ENCODE measurements at regions not wholly inside any gene's neighbourhood (a gene's known extent, or its start where the extent isn't known, plus 50 kb on each side); places are given as distances from the start of the nearest gene placed in this dataset.

DNA sequence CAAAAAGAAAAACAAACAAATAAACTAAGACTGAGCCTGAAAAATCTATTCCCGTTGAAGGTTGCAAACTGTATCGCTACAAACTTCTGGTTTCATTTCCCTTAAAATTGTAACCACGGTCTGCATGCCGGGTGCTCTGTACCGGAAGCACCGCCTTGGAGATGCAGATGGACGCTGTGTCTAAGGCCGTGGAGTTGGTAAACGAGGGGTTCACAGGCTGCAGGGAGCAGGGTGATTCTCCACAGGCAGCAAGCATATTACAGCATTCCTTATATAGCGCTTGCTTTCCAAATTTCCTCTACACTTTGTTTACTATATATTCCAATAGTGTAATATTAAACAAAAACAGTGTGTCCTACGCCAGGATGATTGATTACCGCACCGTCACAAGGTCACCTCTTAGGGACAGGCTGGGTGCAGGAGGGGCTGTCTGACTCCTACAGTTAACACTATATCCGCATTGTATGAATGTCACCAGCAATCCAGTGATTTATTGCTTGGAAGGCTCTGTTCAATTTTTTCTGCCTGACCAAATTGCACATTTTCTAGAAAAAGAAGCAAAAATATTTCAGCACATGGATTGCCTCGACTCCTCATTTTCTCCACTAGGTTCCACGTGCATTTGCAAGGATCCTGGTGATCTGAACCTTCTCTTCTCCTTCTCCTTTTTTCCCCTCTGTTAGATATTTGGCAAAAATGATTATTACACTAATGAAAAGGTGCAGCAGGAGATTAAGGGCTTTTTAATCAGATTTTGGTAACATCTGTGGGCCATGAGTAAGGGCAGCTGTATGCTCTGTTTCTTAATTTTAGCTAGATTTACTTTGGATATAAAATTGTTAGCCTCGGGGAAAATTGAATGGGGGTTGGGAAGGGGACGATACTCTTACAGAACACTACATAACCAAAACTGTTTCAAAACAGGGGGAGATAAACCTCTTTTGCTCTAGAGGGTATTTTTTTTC lies 325.8 kb upstream of the MGMT start:
- no peak for DNase-seq

DNA sequence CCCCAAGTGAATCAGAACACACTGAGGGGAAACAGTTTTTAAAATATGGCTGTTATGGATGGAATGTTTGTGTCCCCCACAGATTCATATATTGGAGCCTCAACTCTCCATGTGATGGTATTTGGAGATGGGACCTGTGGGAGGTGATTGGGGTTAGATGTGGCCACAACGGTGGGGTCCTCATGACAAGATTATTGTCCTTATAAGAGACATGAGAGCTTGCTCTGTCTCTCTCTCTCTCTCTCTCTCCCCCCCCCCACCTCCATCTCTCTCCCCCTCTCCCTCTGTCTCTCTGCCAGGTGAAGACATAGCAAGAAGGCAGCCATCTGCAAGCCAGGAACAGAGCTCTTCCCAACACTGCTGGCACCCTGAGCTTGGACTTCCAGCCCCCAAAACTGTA lies 315.8 kb upstream of the MGMT start:
- DNase-seq, result no peak

DNA sequence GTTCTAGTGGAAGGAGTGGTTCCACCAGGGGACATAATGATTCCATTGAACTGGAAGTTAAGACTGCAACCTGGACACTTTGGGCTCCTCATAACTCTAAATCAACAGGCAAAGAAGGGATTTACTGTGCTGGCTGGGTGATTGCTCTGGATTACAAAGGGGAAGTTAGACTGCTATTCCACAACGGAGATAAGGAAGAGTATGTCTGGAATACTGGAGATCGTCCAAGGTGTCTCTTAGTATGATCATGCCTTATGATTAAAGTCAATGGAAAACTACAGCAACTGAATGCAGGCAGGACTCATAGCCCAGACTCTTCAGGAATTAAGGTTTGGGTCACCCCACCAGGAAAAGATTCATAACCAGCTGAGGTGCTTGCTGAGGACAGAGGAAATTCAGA lies 310.6 kb upstream of the MGMT start:
- no peak for DNase-seq

DNA sequence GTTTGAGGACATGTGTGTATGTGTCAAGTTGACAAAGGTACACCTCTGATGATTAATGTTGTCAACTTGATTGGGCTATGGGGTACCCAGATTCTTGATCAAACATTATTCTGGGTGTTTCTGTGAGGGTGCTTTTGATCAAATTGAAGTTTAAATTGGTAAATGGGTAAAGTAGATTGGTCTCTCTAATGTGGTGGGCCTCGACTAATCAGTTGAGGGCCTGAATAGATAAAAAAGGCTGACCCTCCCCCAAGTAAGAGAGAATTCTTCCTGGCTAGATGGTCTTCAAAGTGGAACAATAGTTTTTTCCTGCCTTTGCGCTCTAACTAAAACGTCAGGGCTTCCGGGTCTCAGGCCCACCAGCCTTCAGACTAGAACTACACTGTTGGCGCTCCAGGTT lies 309.9 kb upstream of the MGMT start:
- DNase-seq, result no peak

DNA sequence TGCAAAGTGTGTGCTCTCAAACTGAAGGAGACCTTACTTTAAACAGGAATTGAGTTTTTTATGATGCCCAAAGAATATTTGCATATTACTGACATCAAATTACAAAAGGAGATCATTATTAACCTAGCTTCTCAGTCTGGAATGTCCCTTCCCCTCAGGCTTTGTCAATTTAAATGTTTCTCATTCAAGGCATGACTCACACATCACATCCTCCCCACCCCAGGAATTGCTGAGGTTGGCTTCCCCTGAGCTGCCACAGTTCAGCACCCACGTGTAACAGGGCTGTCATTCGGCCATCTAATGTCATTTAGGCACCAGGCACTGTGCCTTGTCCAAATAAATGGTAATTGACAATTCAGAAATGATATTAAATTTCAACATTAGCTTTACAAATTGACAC lies 305.9 kb upstream of the MGMT start:
- DNase-seq, result no peak

GRCh38 chr10:129163531-129163930 lies 303.5 kb upstream of the MGMT start:
- DNase-seq, result no peak

DNA sequence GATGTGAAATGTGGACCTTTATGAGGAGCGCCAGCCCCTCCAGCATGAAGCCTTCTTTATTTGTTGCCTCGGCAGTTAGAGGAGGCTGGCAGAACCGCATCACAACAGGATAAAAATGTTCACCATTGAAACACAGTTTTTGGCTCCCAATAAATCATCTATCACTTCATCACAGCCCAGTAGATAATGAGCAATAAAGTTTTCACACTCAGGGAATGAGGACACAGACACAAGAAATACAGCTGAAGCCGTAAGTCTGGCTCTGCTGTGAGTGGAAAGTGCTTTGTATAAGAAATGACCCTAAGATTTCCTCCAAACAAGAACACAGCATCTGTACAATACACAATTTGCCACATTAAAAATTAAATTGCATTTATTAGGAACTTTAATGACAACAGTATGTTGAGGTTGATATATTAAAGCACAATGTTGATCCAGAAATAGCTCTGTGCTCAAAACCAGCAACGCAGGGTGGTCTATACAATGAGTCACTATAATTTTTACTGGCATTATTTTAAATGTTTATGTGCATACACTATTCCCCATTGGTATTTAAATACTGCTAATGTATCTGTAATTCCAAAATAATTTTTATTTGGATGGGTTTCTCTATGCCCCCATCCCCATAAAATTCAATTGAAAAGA lies 301.8 kb upstream of the MGMT start:
- DNase-seq, result no peak

GRCh38 chr10:129165770-129166169 lies 301.3 kb upstream of the MGMT start:
- no peak for DNase-seq

DNA sequence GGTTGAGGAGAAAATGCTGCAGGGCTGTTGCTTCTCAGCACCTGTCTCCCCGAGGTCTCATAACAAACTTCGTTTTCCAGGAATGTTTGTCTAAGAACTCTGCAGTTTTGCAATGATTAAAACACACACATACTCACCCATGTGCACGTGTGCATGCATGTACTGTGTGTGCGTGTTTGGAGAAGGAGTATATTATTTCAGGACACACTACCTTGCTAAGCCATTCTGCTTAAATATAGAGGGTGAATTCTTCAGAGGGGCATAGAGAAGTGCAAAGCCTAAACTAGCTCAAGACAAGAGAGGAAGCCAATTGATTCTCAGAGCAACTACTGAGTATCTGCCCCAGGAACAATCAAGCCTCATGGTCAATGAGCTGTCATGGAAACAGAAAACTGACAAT lies 298.4 kb upstream of the MGMT start:
- DNase-seq, result no peak

DNA sequence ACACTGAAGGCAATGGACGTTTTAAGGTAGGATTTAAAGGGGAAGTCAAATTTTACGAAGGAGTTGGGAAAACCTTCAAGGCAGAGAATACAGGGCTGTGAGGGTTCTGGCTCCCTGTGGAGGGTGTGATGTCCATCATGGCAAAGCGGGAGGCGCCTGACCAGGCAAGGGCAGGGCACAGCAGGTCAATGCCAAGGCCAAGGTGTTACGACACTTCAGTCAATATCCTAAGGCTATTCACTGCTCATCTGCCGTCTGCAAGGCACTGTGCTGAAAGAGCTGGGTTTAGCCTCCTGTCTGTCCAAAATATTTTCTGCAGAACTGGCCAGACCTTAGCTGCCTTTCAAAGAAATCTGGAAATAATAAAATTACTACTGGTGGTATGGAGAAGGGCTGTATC lies 297.9 kb upstream of the MGMT start:
- DNase-seq, result no peak

DNA sequence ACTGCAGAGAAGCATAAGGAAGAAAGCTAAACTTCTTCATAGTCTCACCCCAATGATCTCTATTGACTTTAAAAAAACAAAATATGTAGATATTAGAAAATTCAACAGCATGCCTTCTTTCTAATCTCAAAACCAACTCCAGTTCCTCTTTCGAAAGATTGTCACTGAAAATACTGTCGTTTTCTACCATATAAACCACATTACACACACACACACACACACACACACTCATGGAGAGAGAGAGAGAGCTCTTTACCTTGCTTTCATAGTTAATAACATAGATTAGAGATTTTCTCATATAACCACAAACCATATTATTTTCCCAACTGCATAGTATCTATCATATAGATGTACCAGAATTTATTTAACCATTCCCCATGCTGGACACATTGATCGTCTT lies 296.2 kb upstream of the MGMT start:
- DNase-seq, result no peak

DNA sequence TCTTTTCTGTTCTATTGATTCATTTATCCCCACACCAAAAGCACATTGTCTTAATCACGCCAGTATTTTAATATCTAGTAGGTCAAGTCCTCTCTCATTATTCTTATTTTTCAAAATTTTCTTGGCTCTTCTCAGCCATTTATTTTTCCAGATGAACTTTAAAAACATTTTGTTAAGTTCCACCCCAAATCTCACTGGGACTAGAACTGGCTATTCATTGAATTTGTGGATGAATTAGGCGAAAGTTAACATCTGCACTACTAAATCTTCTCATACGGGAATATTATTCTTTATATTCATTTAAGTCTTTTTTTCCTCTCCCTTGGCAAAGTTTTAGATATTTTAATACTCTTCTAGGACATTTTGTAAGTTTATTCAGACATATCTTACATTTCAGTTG lies 295.2 kb upstream of the MGMT start:
- DNase-seq, result no peak

GRCh38 chr10:129174232-129175014 lies 292.6 kb upstream of the MGMT start:
- DNase-seq, result no peak

- no peak for DNase-seq
Observed at GRCh38 chr10:129179245-129179971, 287.6 kb upstream of the MGMT start.

GRCh38 chr10:129179972-129180678 lies 286.9 kb upstream of the MGMT start:
- no peak for DNase-seq

- no peak for DNase-seq
Observed at GRCh38 chr10:129184196-129184595, 282.8 kb upstream of the MGMT start.

DNA sequence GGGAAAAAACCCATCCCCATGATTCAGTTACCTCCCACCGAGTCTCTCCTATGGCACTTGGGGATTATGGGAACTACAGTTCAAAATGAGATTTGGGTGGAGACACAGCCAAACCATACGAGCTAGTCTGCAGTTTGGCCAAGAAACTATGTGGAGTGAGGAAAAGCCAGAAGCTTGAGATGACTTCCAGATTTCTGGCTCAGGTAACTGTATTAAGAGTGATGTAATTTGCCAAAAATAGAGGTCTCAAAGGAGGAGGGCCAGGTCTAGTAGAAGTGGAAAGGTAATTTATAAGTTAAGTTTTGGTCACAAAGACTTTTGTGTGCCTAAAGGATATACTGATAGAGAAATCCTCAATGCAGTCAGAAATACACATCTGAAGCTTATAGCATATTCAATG lies 279.7 kb upstream of the MGMT start:
- DNase-seq, result no peak

DNA sequence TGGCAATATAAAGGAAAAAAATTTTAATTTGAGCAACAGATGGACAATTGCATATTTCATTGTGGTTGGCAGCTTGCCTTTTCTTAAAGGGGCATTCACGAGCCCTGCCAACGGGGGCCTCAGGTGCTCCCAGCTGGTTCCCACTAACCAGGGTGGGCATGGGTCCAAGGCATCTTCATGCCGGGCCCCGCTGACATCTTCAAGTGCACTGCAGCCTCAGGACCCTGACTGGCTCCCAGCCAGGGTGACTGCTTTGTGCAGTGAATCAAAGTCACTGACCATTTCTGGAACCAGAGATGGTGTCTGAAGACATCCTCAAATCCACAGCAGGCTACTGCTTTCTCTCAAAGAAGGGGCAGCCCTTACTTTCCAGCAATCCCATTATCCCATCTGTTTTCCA lies 275.2 kb upstream of the MGMT start:
- DNase-seq, result no peak

DNA sequence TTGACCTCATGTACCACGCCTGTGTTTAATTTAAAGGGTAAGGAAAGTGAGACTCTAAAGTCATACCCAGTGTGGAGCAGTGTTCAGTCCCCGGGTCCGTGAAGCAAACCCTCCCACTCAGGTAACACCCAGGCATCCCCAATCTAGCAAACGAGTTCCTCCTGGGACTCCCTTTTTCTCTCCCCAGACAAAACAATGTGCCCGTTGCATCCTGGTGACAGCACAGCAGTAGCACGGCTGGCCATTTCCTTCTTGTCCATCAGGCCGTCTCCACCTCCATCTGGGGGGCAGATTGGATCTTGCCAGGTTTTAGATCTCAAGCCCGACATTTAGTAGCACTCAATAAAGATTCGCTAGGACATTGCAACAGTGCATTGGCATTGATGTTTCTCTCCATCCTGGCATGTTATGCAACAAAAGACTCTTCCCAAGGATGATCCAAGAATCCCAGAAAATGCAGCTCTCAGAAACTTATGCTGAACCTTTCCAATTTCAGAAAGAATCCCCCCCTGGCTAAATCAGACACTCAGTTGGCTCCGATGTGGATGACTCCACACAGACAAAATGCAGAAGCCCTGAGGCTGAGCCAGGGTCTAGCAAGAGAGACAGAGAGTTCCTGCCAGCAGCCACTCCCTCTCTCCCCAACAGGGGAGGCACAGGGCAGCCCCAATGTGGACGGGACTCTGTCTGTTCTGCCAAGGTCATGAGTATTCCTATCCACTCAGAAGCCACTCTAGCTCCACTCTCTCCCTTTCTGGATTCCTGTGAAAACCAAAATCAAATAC lies 274.5 kb upstream of the MGMT start:
- DNase-seq, result no peak

- DNase-seq, result no peak
Observed at GRCh38 chr10:129193148-129193547, 273.9 kb upstream of the MGMT start.

DNA sequence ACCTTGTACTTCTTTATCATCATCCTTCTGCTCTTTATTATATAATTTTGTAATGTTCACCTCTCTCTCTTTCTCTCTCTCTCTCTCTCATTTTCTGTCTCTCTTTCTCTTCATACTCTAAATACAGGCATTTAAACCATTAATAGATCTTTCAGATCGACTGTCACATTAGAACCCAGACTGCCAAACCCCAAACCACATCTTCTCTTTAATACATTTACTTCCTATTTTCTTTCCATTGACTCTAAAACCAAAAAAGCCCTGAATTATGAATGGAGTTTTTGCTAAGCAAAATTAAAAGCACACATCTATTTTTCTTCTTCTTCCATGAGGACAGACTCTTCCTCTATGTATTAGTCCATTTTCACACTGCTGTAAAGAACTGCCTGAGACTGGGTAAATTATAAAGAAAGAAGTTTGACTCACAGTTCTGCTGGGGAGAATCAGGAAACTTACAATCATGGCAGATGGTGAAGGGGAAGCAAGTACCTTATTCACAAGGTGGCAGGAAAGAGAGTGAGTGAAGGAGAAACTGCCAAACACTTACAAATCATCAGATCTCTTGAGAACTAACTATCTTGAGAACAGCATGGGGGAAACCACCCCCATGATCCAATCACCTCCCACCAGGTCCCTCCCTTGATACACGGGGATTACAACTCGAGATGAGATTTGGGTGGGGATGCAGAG lies 272.7 kb upstream of the MGMT start:
- no peak for DNase-seq
